ENCODE measurements at regions not wholly inside any gene's neighbourhood (a gene's known extent, or its start where the extent isn't known, plus 50 kb on each side); places are given as distances from the start of the nearest gene placed in this dataset.

DNA sequence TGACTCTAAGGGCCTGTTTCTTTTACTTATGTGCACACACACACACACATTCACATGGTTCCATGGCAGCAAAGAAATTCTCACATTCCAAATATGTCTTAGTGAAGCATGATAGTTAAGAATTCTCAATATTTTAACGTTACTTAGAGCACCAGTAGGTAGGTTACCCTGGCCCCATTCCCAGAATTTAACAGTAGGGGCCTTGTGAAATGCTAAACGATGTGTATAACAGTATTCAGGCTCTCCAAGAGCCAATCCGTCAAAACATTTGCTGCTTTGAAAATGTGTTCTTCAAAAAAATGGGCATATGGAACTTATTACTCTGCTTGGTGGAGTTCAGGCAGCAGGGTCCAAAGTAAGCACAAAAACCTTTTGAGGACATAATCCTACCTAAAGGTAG, 93.7 kb upstream of the DAB2 start:
- Mint-ChIP-seq H3K4me3 (no peak overlapping the region), H3K36me3 (peaks cover 2% of the 10 kb centered on the region), H3K4me1 (peaks cover 24% of the 10 kb centered on the region), H3K9me3 (peaks cover 10% of the 10 kb centered on the region), H3K27me3 (ENCODE audit: low read depth) (no peaks in the 10 kb centered on the region), H3K27ac (peak overlapping the region; percentile 66)
- TF ChIP-seq, protein P1, sequence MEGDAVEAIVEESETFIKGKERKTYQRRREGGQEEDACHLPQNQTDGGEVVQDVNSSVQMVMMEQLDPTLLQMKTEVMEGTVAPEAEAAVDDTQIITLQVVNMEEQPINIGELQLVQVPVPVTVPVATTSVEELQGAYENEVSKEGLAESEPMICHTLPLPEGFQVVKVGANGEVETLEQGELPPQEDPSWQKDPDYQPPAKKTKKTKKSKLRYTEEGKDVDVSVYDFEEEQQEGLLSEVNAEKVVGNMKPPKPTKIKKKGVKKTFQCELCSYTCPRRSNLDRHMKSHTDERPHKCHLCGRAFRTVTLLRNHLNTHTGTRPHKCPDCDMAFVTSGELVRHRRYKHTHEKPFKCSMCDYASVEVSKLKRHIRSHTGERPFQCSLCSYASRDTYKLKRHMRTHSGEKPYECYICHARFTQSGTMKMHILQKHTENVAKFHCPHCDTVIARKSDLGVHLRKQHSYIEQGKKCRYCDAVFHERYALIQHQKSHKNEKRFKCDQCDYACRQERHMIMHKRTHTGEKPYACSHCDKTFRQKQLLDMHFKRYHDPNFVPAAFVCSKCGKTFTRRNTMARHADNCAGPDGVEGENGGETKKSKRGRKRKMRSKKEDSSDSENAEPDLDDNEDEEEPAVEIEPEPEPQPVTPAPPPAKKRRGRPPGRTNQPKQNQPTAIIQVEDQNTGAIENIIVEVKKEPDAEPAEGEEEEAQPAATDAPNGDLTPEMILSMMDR (IDR thresholded peaks at IDR 0.05; ENCODE audit: unreplicated experiment), result no peak
- DNase-seq (ENCODE audit: low spot score in 2 of 2, unreplicated experiment in 2 of 2), result no peak

DNA sequence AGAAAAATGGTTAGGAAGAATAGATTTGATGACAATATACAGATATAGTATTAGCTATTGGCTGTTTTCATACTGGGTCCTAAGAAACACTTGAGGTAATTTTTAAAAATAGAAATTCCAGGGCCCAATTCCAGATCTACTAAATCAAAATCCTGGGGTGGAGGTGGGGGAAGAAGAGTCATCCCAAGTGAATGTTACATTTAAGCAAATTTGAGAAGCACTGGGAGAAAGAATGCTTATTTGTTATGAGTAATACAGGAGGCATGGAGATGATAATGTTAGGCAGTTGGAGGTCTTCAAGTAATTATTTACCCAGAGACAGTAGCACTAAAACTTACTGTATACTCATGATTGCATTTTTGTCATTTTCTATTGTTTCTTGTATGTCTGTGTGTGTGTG, 93.0 kb upstream of the DAB2 start:
- TF ChIP-seq, protein P1 (IDR thresholded peaks at IDR 0.05; ENCODE audit: unreplicated experiment), result no peak
- no peaks in the 10 kb centered on the region for H3K27me3 Mint-ChIP-seq (ENCODE audit: low read depth)
- peak overlapping the region; percentile 68 for H3K27ac Mint-ChIP-seq
- no peak overlapping the region for H3K4me3 Mint-ChIP-seq
- peaks cover 24% of the 10 kb centered on the region for H3K4me1 Mint-ChIP-seq
- H3K9me3 Mint-ChIP-seq, result peaks cover 10% of the 10 kb centered on the region
- H3K36me3 Mint-ChIP-seq, result peaks cover 2% of the 10 kb centered on the region
- no peak for DNase-seq (ENCODE audit: low spot score in 2 of 2, unreplicated experiment in 2 of 2)

DNA sequence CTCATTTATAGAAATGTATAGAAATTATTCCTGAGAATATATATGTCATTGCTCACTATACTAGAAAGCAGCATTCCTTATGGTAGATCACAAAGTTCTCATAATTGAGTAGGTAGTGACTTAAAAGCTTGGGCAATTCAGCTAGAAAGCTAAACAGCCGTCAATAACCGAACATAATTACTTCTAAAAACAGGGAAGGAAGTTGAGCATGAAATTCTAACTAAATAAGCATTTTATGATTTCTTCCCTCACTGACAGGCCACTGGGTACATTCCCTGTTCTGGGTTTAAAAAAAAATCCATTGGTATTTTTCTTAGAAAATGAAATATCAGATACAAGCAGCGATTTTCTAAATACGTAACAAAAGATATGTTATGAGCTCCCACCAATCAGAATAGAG, 91.1 kb upstream of the DAB2 start:
- Mint-ChIP-seq H3K9me3 (peaks cover 4% of the 10 kb centered on the region), H3K27me3 (ENCODE audit: low read depth) (no peaks in the 10 kb centered on the region), H3K36me3 (no peaks in the 10 kb centered on the region), H3K4me1 (peaks cover 24% of the 10 kb centered on the region), H3K27ac (no peak overlapping the region), H3K4me3 (no peak overlapping the region)
- TF ChIP-seq, protein P1 (IDR thresholded peaks at IDR 0.05; ENCODE audit: unreplicated experiment), result no peak
- DNase-seq (ENCODE audit: low spot score in 2 of 2, unreplicated experiment in 2 of 2), result no peak

DNA sequence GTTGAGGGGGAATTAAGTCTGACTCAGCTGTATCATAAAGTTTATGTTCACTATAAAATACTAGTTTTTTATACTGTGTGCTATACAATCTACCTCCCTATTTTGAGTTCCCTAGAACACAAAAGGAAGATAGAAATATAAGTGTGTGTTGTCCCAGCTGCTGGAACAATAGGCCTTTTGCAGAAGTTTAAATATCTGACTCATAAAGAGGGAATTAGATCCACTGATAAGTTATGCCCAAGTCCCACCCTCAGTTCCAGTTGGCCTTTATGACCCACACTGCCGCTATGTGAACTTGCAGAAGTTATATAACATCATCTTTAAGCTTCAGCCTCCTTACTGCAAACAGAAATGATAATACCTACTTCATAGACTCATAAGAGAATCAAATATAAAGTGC, 88.5 kb upstream of the DAB2 start:
- TF ChIP-seq, protein P1 (IDR thresholded peaks at IDR 0.05; ENCODE audit: unreplicated experiment), result no peak
- Mint-ChIP-seq H3K4me3 (no peak overlapping the region), H3K27ac (no peak overlapping the region), H3K9me3 (no peaks in the 10 kb centered on the region), H3K36me3 (no peaks in the 10 kb centered on the region), H3K27me3 (ENCODE audit: low read depth) (no peaks in the 10 kb centered on the region), H3K4me1 (peaks cover 8% of the 10 kb centered on the region)
- no peak for DNase-seq (ENCODE audit: low spot score in 2 of 2, unreplicated experiment in 2 of 2)

DNA sequence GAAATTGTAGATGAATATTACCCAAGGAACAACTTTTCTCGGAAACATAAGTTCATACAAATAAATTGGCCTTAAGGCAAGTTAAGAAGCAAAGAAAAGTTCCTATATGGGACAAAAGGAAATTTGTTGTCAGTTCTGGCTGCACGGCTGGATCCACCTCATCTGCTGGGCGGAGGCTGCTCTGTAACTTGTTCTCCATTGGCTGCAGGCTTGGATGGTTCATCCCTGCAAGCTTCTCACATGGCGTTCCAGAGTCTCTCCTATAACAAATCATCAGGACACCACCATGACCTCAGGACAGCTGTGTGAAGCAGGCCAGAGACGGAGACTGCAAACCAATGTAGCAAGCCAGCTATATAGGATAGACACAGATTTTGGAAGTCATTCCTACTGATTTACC, 81.4 kb upstream of the DAB2 start:
- Mint-ChIP-seq H3K27ac (no peak overlapping the region), H3K9me3 (no peaks in the 10 kb centered on the region), H3K36me3 (no peaks in the 10 kb centered on the region), H3K4me3 (no peak overlapping the region), H3K4me1 (peaks cover 9% of the 10 kb centered on the region), H3K27me3 (ENCODE audit: low read depth) (no peaks in the 10 kb centered on the region)
- no peak for DNase-seq (ENCODE audit: low spot score in 2 of 2, unreplicated experiment in 2 of 2)
- TF ChIP-seq, protein P1 (IDR thresholded peaks at IDR 0.05; ENCODE audit: unreplicated experiment), result no peak

DNA sequence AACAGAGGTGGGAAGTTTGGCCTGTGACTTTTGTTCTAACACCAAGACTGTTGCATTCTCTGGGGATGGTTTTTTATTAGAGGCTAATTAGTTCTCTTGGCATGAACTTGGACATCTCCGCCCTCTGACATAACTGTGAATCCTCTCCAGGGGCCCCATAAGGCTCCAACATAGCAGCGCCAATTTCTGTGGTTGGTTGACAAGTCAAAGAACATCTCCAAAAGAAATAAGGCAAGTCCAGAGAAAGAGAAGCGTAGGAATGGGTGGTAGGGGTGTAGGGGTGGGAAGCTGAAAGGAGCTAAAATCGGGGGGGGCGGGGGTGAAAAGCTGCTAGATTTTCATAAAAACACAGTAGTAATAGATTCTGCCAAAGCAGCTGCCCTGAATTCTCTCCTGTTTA, 81.0 kb upstream of the DAB2 start:
- H3K4me3 Mint-ChIP-seq, result no peak overlapping the region
- H3K9me3 Mint-ChIP-seq, result no peaks in the 10 kb centered on the region
- H3K36me3 Mint-ChIP-seq, result no peaks in the 10 kb centered on the region
- TF ChIP-seq, protein P1 (IDR thresholded peaks at IDR 0.05; ENCODE audit: unreplicated experiment), result no peak
- no peaks in the 10 kb centered on the region for H3K27me3 Mint-ChIP-seq (ENCODE audit: low read depth)
- no peak overlapping the region for H3K27ac Mint-ChIP-seq
- DNase-seq (ENCODE audit: low spot score in 2 of 2, unreplicated experiment in 2 of 2), result no peak
- peaks cover 11% of the 10 kb centered on the region for H3K4me1 Mint-ChIP-seq

All from mesothelial cell of epicardium (in vitro differentiated cells).